Activated naive CD8-positive, alpha-beta T cell (primary cell): ENCODE measurements at regions not wholly inside any gene's neighbourhood (a gene's known extent, or its start where the extent isn't known, plus 50 kb on each side); places are given as distances from the start of the nearest gene placed in this dataset.

Experiments used
- H3K27ac Mint-ChIP-seq: one replicate; pipeline ENCODE4 v1.8.0; 2021; ENCODE audit warnings: mixed read lengths
- H3K27me3 Mint-ChIP-seq: one replicate; pipeline ENCODE4 v1.8.0; 2021; ENCODE audit warnings: mixed read lengths
- H3K36me3 Mint-ChIP-seq: one replicate; pipeline ENCODE4 v1.8.0; 2021; ENCODE audit warnings: mixed read lengths
- H3K4me1 Mint-ChIP-seq: one replicate; pipeline ENCODE4 v1.8.0; 2021; ENCODE audit warnings: low read depth, mixed read lengths
- H3K4me3 Mint-ChIP-seq: one replicate; pipeline ENCODE4 v1.8.0; 2021; ENCODE audit warnings: mild to moderate bottlenecking, mixed read lengths
- H3K9me3 Mint-ChIP-seq: one replicate; pipeline ENCODE4 v1.8.0; 2021; ENCODE audit warnings: low read depth, mixed read lengths

GRCh38 chr10:60728056-60728455, 50.2 kb upstream of the CDK1 start:
- H3K27me3 Mint-ChIP-seq = peaks cover 13% of the 10 kb centered on the region
- peak overlapping the region; percentile 59 for H3K27ac Mint-ChIP-seq
- H3K4me1 Mint-ChIP-seq = peaks cover 32% of the 10 kb centered on the region
- H3K4me3 Mint-ChIP-seq = peak overlapping the region; percentile 51
- no peaks in the 10 kb centered on the region for H3K9me3 Mint-ChIP-seq
- no peaks in the 10 kb centered on the region for H3K36me3 Mint-ChIP-seq

GRCh38 chr10:60726257-60726656, 52.0 kb upstream of the CDK1 start:
- Mint-ChIP-seq H3K9me3 (no peaks in the 10 kb centered on the region), H3K27me3 (peaks cover 4% of the 10 kb centered on the region), H3K27ac (no peak overlapping the region), H3K4me3 (no peak overlapping the region), H3K4me1 (peaks cover 18% of the 10 kb centered on the region), H3K36me3 (no peaks in the 10 kb centered on the region)

- Mint-ChIP-seq H3K4me3 (no peak overlapping the region), H3K9me3 (no peaks in the 10 kb centered on the region), H3K36me3 (no peaks in the 10 kb centered on the region), H3K27ac (no peak overlapping the region), H3K27me3 (peaks cover 6% of the 10 kb centered on the region), H3K4me1 (peaks cover 4% of the 10 kb centered on the region)
These were observed 55.7 kb upstream of the CDK1 start for GRCh38 chr10:60722623-60723022.

GRCh38 chr10:60719721-60720120, 58.6 kb upstream of the CDK1 start:
- H3K36me3 Mint-ChIP-seq = no peaks in the 10 kb centered on the region
- no peaks in the 10 kb centered on the region for H3K9me3 Mint-ChIP-seq
- peaks cover 4% of the 10 kb centered on the region for H3K27me3 Mint-ChIP-seq
- no peaks in the 10 kb centered on the region for H3K4me1 Mint-ChIP-seq
- H3K27ac Mint-ChIP-seq = no peak overlapping the region
- no peak overlapping the region for H3K4me3 Mint-ChIP-seq

- Mint-ChIP-seq H3K27me3 (peaks cover 4% of the 10 kb centered on the region), H3K9me3 (no peaks in the 10 kb centered on the region), H3K4me3 (no peak overlapping the region), H3K27ac (no peak overlapping the region), H3K36me3 (no peaks in the 10 kb centered on the region), H3K4me1 (no peaks in the 10 kb centered on the region)
These were observed 59.4 kb upstream of the CDK1 start for GRCh38 chr10:60718886-60719285.

GRCh38 chr10:60717852-60718251, 60.4 kb upstream of the CDK1 start:
- Mint-ChIP-seq H3K4me1 (no peaks in the 10 kb centered on the region), H3K36me3 (no peaks in the 10 kb centered on the region), H3K4me3 (no peak overlapping the region), H3K27me3 (peaks cover 4% of the 10 kb centered on the region), H3K27ac (no peak overlapping the region), H3K9me3 (no peaks in the 10 kb centered on the region)

- H3K27ac Mint-ChIP-seq = no peak overlapping the region
- no peaks in the 10 kb centered on the region for H3K36me3 Mint-ChIP-seq
- H3K4me1 Mint-ChIP-seq = no peaks in the 10 kb centered on the region
- H3K4me3 Mint-ChIP-seq = no peak overlapping the region
- H3K27me3 Mint-ChIP-seq = peaks cover 3% of the 10 kb centered on the region
- H3K9me3 Mint-ChIP-seq = no peaks in the 10 kb centered on the region
These were observed 64.0 kb upstream of the CDK1 start for GRCh38 chr10:60714233-60714632.

GRCh38 chr10:60711496-60711895, 66.8 kb upstream of the CDK1 start:
- H3K36me3 Mint-ChIP-seq = no peaks in the 10 kb centered on the region
- H3K27me3 Mint-ChIP-seq = peaks cover 6% of the 10 kb centered on the region
- H3K4me1 Mint-ChIP-seq = peaks cover 1% of the 10 kb centered on the region
- H3K4me3 Mint-ChIP-seq = no peak overlapping the region
- H3K27ac Mint-ChIP-seq = no peak overlapping the region
- H3K9me3 Mint-ChIP-seq = no peaks in the 10 kb centered on the region

GRCh38 chr10:60710041-60710440, 68.2 kb upstream of the CDK1 start:
- Mint-ChIP-seq H3K36me3 (no peaks in the 10 kb centered on the region), H3K4me3 (no peak overlapping the region), H3K27me3 (peaks cover 4% of the 10 kb centered on the region), H3K27ac (no peak overlapping the region), H3K9me3 (no peaks in the 10 kb centered on the region), H3K4me1 (peaks cover 1% of the 10 kb centered on the region)

- H3K27ac Mint-ChIP-seq = no peak overlapping the region
- H3K27me3 Mint-ChIP-seq = peaks cover 4% of the 10 kb centered on the region
- H3K9me3 Mint-ChIP-seq = no peaks in the 10 kb centered on the region
- no peak overlapping the region for H3K4me3 Mint-ChIP-seq
- no peaks in the 10 kb centered on the region for H3K36me3 Mint-ChIP-seq
- peaks cover 1% of the 10 kb centered on the region for H3K4me1 Mint-ChIP-seq
These were observed 69.6 kb upstream of the CDK1 start for GRCh38 chr10:60708666-60709065.

GRCh38 chr10:60707841-60708240, 70.4 kb upstream of the CDK1 start:
- peaks cover 4% of the 10 kb centered on the region for H3K27me3 Mint-ChIP-seq
- H3K27ac Mint-ChIP-seq = no peak overlapping the region
- no peaks in the 10 kb centered on the region for H3K9me3 Mint-ChIP-seq
- H3K4me1 Mint-ChIP-seq = peaks cover 1% of the 10 kb centered on the region
- no peaks in the 10 kb centered on the region for H3K36me3 Mint-ChIP-seq
- no peak overlapping the region for H3K4me3 Mint-ChIP-seq

- Mint-ChIP-seq H3K4me1 (peaks cover 1% of the 10 kb centered on the region), H3K36me3 (no peaks in the 10 kb centered on the region)
These were observed 72.1 kb upstream of the CDK1 start for GRCh38 chr10:60706146-60706545.

GRCh38 chr10:60705376-60705775, 72.9 kb upstream of the CDK1 start:
- peaks cover 4% of the 10 kb centered on the region for H3K27me3 Mint-ChIP-seq
- H3K27ac Mint-ChIP-seq = no peak overlapping the region
- no peaks in the 10 kb centered on the region for H3K36me3 Mint-ChIP-seq
- no peaks in the 10 kb centered on the region for H3K9me3 Mint-ChIP-seq
- H3K4me1 Mint-ChIP-seq = peaks cover 1% of the 10 kb centered on the region
- no peak overlapping the region for H3K4me3 Mint-ChIP-seq

More at GRCh38 chr10:60706146-60706545, 72.1 kb upstream of the CDK1 start:
- Mint-ChIP-seq H3K4me3 (no peak overlapping the region), H3K27ac (no peak overlapping the region), H3K9me3 (no peaks in the 10 kb centered on the region), H3K27me3 (peaks cover 4% of the 10 kb centered on the region)

GRCh38 chr10:60704471-60704870, 73.8 kb upstream of the CDK1 start:
- Mint-ChIP-seq H3K4me3 (no peak overlapping the region), H3K4me1 (peaks cover 1% of the 10 kb centered on the region), H3K27ac (no peak overlapping the region), H3K36me3 (no peaks in the 10 kb centered on the region), H3K27me3 (peaks cover 3% of the 10 kb centered on the region), H3K9me3 (no peaks in the 10 kb centered on the region)

GRCh38 chr10:60703266-60704041, 74.8 kb upstream of the CDK1 start:
- Mint-ChIP-seq H3K4me1 (no peaks in the 10 kb centered on the region), H3K4me3 (no peak overlapping the region), H3K9me3 (no peaks in the 10 kb centered on the region), H3K36me3 (no peaks in the 10 kb centered on the region), H3K27me3 (peaks cover 3% of the 10 kb centered on the region), H3K27ac (no peak overlapping the region)

- Mint-ChIP-seq H3K9me3 (peaks cover 4% of the 10 kb centered on the region), H3K4me1 (no peaks in the 10 kb centered on the region), H3K36me3 (no peaks in the 10 kb centered on the region), H3K4me3 (no peak overlapping the region), H3K27me3 (peaks cover 4% of the 10 kb centered on the region), H3K27ac (no peak overlapping the region)
These were observed 90.6 kb upstream of the CDK1 start for GRCh38 chr10:60687679-60688078.
